ENCODE measurements at regions not wholly inside any gene's neighbourhood (a gene's known extent, or its start where the extent isn't known, plus 50 kb on each side); places are given as distances from the start of the nearest gene placed in this dataset.

DNA sequence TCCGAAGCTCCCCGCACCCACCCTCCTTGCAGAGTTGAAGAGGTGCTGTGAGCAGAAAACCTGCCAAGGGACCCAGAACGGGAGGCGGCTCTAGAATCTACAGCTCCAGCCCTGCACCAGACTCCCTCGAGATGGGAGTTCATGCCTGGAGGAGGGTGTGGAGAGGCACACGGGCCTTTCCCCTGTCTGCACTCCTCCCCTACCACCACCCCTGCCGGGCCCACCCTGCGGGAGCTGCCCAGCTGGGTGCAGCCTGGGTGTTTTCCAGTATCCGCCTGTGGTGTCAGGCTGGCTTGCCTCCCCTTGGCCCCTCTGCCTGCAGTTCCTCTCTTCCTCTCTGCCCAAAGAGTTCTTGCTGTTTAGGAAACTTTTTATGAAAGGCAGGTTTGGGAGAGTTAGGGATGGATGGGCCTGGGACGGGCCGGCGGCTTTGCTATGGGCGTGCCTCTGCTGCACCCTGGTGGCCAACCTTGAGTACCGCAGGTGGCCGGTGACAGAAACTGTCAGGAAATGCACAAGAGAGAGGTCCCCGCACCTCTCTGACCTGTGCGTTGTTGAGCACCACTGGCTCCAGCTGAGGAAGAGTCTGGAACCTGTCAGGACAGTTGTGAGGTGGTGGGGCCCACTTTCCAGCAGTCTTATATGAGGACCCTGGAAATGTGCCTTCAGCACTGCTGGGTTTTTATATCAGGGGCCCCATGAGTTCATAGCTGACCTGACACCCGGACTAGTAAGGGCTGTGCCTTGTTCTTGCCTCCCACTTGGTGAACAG, 354.1 kb downstream of the SEC14L1 start:
- peak overlapping the region; percentile 63 for H3K27ac ChIP-seq (ENCODE audit: low read depth, low read length)
- H3K9ac ChIP-seq (ENCODE audit: low read length), result no peak overlapping the region
- H3K4me1 ChIP-seq (ENCODE audit: insufficient read depth, low read length), result peaks cover 22% of the 10 kb centered on the region
- no peaks in the 10 kb centered on the region for H3K27me3 ChIP-seq (ENCODE audit: control insufficient read depth in 1 of 2, insufficient read depth in 2 of 2, low read length in 2 of 2)
- H3K9me3 ChIP-seq (ENCODE audit: low read length), result no peaks in the 10 kb centered on the region
- no peak overlapping the region for H3K4me3 ChIP-seq (ENCODE audit: low read depth in 1 of 2, low read length in 2 of 2)
- peaks cover 53% of the 10 kb centered on the region for H3K36me3 ChIP-seq (ENCODE audit: insufficient read depth, low read length)

DNA sequence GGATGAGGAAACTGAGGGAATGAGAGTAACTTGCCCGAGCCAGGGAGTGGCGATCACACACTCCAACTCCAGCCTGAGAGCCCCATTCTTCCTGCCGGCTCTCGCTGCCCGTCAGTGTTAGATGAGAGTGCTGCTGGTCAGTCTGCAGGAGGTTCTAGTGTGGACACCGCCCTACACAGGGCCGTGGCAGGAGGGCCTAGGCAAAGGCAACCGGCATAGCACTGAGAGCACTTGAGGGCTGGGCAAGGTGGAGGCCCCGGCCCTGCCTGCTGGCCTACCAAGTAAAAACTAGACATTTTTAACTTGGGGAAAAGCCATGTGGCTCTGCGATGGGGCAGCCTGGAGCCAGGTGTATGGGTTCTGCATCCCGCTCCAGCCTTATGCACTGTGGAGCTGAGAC, 354.8 kb downstream of the SEC14L1 start:
- H3K9me3 ChIP-seq (ENCODE audit: low read length), result no peaks in the 10 kb centered on the region
- no peak overlapping the region for H3K27ac ChIP-seq (ENCODE audit: low read depth, low read length)
- no peaks in the 10 kb centered on the region for H3K27me3 ChIP-seq (ENCODE audit: control insufficient read depth in 1 of 2, insufficient read depth in 2 of 2, low read length in 2 of 2)
- peaks cover 51% of the 10 kb centered on the region for H3K36me3 ChIP-seq (ENCODE audit: insufficient read depth, low read length)
- H3K9ac ChIP-seq (ENCODE audit: low read length), result no peak overlapping the region
- no peak overlapping the region for H3K4me3 ChIP-seq (ENCODE audit: low read depth in 1 of 2, low read length in 2 of 2)
- H3K4me1 ChIP-seq (ENCODE audit: insufficient read depth, low read length), result peaks cover 17% of the 10 kb centered on the region

DNA sequence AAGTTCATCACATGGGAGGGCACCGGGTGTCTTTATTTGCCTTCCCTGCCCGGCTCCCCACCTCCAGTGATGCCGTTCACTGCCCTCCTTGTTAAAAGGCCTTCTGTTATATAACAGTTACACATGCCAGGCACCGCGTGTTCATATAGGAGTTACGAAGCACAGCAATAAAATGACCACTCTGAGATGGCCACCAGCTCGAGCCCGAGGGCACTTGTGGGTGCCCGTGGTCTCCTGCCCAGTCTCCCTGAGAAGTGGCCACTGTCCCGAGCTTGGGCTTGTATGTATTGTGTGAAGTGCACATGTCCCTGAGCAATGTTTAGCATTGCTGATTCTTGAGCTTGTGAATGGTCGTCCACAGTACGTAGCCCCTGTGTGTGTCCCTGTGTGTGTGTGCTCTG, 355.6 kb downstream of the SEC14L1 start:
- no peak overlapping the region for H3K4me3 ChIP-seq (ENCODE audit: low read depth in 1 of 2, low read length in 2 of 2)
- H3K9me3 ChIP-seq (ENCODE audit: low read length), result no peaks in the 10 kb centered on the region
- H3K4me1 ChIP-seq (ENCODE audit: insufficient read depth, low read length), result peaks cover 15% of the 10 kb centered on the region
- H3K27me3 ChIP-seq (ENCODE audit: control insufficient read depth in 1 of 2, insufficient read depth in 2 of 2, low read length in 2 of 2), result no peaks in the 10 kb centered on the region
- no peak overlapping the region for H3K27ac ChIP-seq (ENCODE audit: low read depth, low read length)
- H3K9ac ChIP-seq (ENCODE audit: low read length), result no peak overlapping the region
- peaks cover 44% of the 10 kb centered on the region for H3K36me3 ChIP-seq (ENCODE audit: insufficient read depth, low read length)

DNA sequence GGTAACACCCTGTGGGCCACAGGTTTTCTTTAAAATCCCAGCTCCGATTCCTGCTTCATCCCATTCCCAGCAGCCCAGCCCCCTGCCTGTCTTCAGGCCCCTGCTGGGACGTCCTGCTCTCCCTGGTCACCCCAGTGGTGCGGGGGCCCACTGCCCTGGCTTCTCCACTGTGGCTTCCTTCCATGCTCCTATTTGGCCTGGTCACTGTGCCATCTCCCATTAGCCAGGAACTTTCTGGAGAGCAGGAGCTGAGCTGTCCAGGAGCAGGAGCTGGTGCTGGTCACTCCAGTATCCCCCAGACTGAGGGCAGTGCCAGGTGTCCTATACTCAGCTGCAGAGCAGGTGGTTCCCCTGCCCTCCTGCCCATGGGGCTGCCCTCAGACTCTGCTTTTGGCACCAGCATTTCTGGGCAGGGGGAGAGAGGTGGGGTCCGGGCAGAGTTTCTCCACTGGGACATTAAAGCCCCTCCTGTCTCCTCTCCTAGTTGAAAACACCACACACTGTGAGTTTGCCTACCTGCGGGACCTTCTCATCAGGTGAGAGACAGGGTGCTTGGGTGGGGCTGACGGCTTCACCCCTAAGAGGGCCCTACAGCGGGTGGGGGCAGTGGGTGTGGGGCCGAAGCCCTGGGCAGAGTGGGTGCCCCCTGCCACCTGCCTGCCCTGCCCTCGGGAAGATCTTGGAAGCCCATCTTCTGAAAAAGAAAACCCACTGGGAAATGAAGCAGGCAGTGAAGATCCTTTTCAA, 356.2 kb downstream of the SEC14L1 start:
- Histone ChIP-seq H3K4me1 (ENCODE audit: insufficient read depth, low read length) (peaks cover 15% of the 10 kb centered on the region), H3K9ac (ENCODE audit: low read length) (no peak overlapping the region), H3K27ac (ENCODE audit: low read depth, low read length) (no peak overlapping the region), H3K27me3 (ENCODE audit: control insufficient read depth in 1 of 2, insufficient read depth in 2 of 2, low read length in 2 of 2) (no peaks in the 10 kb centered on the region), H3K4me3 (ENCODE audit: low read depth in 1 of 2, low read length in 2 of 2) (no peak overlapping the region), H3K36me3 (ENCODE audit: insufficient read depth, low read length) (peaks cover 41% of the 10 kb centered on the region), H3K9me3 (ENCODE audit: low read length) (no peaks in the 10 kb centered on the region)

DNA sequence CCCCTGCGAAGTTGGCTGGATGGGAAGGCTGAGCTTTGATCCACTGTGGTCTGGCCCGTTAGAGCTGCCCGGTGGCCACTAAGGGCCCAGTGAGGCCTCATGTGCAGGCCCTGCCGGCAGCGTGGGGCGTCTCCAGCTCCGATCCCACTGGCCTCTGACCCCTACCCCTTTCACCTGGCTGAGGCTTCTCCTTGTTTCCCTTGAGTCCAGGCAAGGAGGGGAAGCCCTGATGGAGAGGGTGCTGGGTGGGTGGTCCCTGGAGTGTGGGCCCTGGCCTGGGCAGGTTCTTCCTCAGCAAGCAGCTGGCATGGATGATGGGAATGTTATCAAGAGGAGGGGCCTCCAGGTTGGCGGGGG, 356.8 kb downstream of the SEC14L1 start:
- peaks cover 35% of the 10 kb centered on the region for H3K36me3 ChIP-seq (ENCODE audit: insufficient read depth, low read length)
- H3K9ac ChIP-seq (ENCODE audit: low read length), result no peak overlapping the region
- no peak overlapping the region for H3K27ac ChIP-seq (ENCODE audit: low read depth, low read length)
- peaks cover 15% of the 10 kb centered on the region for H3K4me1 ChIP-seq (ENCODE audit: insufficient read depth, low read length)
- H3K9me3 ChIP-seq (ENCODE audit: low read length), result no peaks in the 10 kb centered on the region
- no peak overlapping the region for H3K4me3 ChIP-seq (ENCODE audit: low read depth in 1 of 2, low read length in 2 of 2)
- no peaks in the 10 kb centered on the region for H3K27me3 ChIP-seq (ENCODE audit: control insufficient read depth in 1 of 2, insufficient read depth in 2 of 2, low read length in 2 of 2)

DNA sequence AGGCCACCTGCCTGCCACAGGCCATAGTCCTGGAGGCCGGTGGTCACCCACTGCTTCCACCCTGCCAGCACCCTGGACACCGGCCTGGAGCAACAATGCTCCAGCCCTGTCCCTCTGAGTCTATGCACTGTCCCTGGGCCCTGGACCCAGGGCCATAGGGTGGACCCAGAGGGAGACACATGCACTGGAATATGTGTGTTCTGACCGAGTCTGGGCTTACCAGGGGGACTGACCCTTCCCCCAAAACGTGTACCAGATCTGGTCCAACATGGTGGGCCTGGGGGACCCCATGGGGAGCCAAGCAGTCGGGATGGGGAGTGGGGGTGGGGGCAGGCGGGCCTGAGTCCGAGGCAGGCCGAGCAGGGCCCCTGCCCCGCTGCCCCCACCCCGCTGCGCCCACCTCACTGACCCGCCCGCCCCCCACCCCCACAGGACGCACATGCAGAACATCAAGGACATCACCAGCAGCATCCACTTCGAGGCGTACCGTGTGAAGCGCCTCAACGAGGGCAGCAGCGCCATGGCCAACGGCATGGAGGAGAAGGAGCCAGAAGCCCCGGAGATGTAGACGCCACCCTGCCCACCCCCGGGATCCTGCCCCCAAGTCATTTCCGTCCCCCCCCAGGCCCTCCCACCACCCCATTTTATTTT, 357.4 kb downstream of the SEC14L1 start:
- Histone ChIP-seq H3K4me3 (ENCODE audit: low read depth in 1 of 2, low read length in 2 of 2) (no peak overlapping the region), H3K27ac (ENCODE audit: low read depth, low read length) (no peak overlapping the region), H3K27me3 (ENCODE audit: control insufficient read depth in 1 of 2, insufficient read depth in 2 of 2, low read length in 2 of 2) (no peaks in the 10 kb centered on the region), H3K4me1 (ENCODE audit: insufficient read depth, low read length) (peaks cover 15% of the 10 kb centered on the region), H3K9ac (ENCODE audit: low read length) (no peak overlapping the region), H3K36me3 (ENCODE audit: insufficient read depth, low read length) (peaks cover 29% of the 10 kb centered on the region), H3K9me3 (ENCODE audit: low read length) (no peaks in the 10 kb centered on the region)

DNA sequence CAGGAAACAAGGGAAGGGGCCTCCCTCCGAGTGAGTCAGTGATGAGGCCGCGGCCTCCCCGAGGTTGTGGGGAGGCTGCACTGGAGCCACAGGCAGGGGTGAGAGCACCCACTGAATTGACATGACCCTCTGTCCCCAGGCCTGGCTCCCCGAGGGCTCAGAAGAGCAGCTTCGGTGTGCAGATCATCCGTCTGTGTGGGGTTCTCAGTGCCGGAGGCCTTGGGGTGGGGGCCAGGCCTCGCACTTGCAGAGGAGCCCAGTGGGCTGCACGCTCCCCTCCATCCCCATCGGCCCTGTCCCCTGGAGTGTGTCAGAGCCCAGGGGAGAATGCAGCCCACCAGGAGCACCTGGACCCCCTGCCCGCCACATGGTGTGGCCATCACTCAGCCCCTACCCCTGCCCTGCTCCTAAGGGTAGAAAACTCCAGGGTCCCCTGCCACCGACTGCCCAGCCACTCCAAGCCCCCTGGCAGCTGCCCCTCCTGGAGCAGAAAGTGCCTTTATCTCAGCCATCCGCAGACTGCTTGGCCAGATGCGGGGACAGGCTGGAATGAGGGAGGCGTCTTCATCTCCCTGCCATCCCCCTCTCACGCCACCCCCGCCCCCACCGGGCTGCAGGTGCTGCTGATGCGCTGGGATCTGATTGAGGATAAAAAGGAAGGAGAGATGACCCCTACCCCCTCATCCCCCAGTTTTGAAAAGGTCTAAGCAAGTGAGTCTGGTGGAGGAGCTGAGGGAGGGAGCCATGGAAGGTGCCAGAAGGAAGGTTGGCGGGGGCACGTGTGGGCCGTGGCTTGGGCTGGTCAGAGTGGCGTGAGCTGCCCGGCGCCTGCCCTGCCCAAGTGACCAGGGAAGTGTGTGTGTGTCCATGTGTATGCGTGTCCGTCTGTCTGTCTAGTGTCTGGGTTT, 358.3 kb downstream of the SEC14L1 start:
- Histone ChIP-seq H3K9me3 (ENCODE audit: low read length) (no peaks in the 10 kb centered on the region), H3K9ac (ENCODE audit: low read length) (no peak overlapping the region), H3K4me3 (ENCODE audit: low read depth in 1 of 2, low read length in 2 of 2) (no peak overlapping the region), H3K27ac (ENCODE audit: low read depth, low read length) (no peak overlapping the region), H3K36me3 (ENCODE audit: insufficient read depth, low read length) (peaks cover 25% of the 10 kb centered on the region), H3K27me3 (ENCODE audit: control insufficient read depth in 1 of 2, insufficient read depth in 2 of 2, low read length in 2 of 2) (no peaks in the 10 kb centered on the region), H3K4me1 (ENCODE audit: insufficient read depth, low read length) (peaks cover 15% of the 10 kb centered on the region)

DNA sequence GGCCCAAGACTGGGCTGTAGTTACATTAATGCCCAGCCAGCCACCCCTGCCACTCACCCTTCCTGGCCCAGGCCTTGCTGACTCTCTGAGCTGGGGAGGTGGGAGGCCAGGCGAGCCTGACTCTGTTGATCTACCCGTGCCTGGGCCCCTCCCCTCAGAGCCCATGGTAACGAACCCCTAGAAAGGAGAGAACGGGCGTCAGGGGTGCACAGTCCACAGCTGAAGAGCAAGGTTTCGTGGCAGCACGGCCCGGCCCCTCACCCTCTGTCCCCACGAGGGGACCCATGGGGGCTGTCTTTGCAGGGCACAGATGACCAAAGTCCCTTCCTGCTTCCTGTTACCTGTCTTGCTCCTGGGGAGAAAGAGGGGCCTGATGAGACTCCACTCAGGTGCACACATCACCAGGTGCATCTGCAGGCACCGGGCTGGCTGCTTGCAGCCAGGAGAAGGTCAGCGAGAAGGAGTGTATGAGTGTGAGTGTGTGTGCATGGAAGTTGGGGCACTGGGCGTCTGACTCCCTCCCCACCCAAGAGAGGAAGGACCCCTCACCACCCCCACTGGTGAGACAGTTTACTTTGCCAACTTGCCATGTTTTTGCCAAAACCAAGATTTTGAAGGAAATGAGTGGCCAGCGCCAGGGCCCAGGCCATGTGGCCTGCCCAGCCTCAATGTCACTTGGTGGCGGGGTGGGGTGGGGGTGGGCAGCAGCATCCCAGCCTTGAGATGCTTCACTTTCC, 359.1 kb downstream of the SEC14L1 start:
- H3K27me3 ChIP-seq (ENCODE audit: control insufficient read depth in 1 of 2, insufficient read depth in 2 of 2, low read length in 2 of 2), result no peaks in the 10 kb centered on the region
- H3K9me3 ChIP-seq (ENCODE audit: low read length), result no peaks in the 10 kb centered on the region

DNA sequence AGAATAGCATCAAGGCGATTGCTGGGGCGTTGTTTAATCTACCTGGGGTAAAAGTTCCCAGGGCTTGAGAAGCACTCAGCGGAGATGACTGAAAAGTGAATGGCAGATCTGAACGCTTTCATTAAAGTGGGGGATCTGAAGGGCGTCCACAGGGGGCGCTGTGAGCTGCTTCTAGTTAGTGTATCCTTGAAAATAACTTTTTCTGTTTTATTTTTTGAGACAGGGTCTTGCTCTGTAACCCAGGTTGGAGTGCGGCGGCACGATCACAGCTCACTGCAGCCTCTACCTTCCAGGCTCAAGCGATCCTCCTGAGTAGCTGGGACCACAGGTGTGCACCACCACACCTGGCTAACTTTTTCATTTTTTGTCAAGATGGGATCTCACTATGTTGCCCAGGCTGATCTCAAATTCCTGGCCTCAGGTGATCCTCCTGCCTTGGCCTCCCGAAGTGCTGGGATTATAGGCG, 360.4 kb downstream of the SEC14L1 start:
- Histone ChIP-seq H3K36me3 (ENCODE audit: insufficient read depth, low read length) (peaks cover 15% of the 10 kb centered on the region), H3K27me3 (ENCODE audit: control insufficient read depth in 1 of 2, insufficient read depth in 2 of 2, low read length in 2 of 2) (no peaks in the 10 kb centered on the region), H3K9me3 (ENCODE audit: low read length) (no peaks in the 10 kb centered on the region), H3K27ac (ENCODE audit: low read depth, low read length) (no peak overlapping the region), H3K4me3 (ENCODE audit: low read depth in 1 of 2, low read length in 2 of 2) (no peak overlapping the region), H3K4me1 (ENCODE audit: insufficient read depth, low read length) (no peaks in the 10 kb centered on the region), H3K9ac (ENCODE audit: low read length) (no peak overlapping the region)

More for the DNA sequence above, 359.1 kb downstream of the SEC14L1 start:
- Histone ChIP-seq H3K27ac (ENCODE audit: low read depth, low read length) (no peak overlapping the region), H3K36me3 (ENCODE audit: insufficient read depth, low read length) (peaks cover 17% of the 10 kb centered on the region), H3K4me3 (ENCODE audit: low read depth in 1 of 2, low read length in 2 of 2) (no peak overlapping the region), H3K4me1 (ENCODE audit: insufficient read depth, low read length) (peaks cover 6% of the 10 kb centered on the region), H3K9ac (ENCODE audit: low read length) (no peak overlapping the region)

DNA sequence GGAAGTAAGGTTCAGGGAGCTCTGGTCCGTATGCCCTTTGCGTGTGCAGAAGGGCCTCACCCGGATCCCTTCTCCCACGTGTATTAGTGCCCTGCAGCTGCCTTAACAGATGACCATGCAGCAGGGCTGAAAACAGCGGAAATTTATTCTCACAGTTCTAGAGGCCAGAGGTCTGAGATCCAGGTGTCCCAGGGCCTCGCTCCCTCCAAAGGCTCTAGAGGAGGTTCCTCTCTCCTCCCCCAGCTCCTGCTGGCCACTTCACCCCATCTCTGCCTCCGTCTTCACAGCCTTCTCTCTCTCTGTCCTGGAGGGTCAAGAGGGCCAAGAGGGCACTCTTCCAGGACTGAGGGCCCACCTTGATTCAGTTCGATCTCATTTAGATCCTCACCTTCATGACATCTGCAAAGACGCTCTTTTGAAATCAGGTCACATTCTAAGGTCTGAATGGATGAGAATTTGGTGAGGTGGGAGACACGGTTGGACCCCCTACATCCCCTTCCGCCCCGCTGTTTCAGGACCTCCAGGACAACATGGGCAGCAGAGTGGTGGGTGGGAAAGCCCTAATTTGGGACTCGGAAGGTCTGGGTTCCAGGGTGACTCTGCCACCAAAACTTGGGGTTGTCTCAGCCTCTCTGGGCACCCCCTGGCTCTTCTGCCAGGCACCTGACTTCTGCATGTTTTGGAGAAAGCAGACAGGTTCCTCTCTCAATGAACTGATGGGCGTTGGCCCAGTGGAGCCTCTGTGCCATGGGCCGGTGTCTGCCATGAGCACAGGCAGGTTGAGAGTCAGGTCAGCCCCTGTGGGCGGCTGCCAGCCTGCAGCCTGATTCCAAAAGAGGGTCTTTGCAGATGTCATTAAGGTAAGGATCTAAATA, 361.2 kb downstream of the SEC14L1 start:
- Histone ChIP-seq H3K27ac (ENCODE audit: low read depth, low read length) (no peak overlapping the region), H3K27me3 (ENCODE audit: control insufficient read depth in 1 of 2, insufficient read depth in 2 of 2, low read length in 2 of 2) (no peaks in the 10 kb centered on the region), H3K9ac (ENCODE audit: low read length) (no peak overlapping the region), H3K36me3 (ENCODE audit: insufficient read depth, low read length) (peaks cover 7% of the 10 kb centered on the region), H3K9me3 (ENCODE audit: low read length) (no peaks in the 10 kb centered on the region), H3K4me1 (ENCODE audit: insufficient read depth, low read length) (no peaks in the 10 kb centered on the region), H3K4me3 (ENCODE audit: low read depth in 1 of 2, low read length in 2 of 2) (no peak overlapping the region)

All from muscle layer of colon (tissue), 2 donors.